HL-60 (cell line): ENCODE measurements at regions not wholly inside any gene's neighbourhood (a gene's known extent, or its start where the extent isn't known, plus 50 kb on each side); places are given as distances from the start of the nearest gene placed in this dataset.

ENCODE experiments used
- TF ChIP-seq, protein P1 (sequence below): IDR thresholded peaks from one replicate; pipeline ENCODE4 v1.5.1; 2011; ENCODE audit warnings: low read length, control low read depth, inconsistent platforms; ENCODE audit not compliant: insufficient read depth
- TF ChIP-seq, protein P2 (sequence below): IDR thresholded peaks from 2 replicates; pipeline ENCODE4 v1.6.1; 2012; ENCODE audit warnings: low read depth; ENCODE audit not compliant: insufficient replicate concordance

DNA sequence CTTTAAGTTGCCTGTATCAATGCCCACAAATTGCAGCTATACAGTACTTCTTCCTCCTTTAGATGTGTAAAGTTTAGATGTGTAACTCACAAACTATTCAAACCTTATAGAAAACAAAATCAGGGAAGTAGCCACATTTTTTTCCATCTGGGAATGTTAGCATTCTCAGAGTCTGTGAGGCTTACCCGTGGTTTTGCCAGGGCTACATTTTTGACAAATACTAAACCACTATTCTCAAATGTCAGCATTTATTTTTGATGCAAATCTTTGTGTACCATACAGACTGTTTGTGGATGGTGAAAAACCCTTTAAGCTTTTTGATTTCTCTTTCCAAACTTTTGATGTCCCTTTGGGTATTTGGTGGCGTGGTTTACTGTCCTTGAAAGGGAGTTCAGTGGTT is 216.4 kb downstream of the POSTN start:
- TF ChIP-seq, protein P1, sequence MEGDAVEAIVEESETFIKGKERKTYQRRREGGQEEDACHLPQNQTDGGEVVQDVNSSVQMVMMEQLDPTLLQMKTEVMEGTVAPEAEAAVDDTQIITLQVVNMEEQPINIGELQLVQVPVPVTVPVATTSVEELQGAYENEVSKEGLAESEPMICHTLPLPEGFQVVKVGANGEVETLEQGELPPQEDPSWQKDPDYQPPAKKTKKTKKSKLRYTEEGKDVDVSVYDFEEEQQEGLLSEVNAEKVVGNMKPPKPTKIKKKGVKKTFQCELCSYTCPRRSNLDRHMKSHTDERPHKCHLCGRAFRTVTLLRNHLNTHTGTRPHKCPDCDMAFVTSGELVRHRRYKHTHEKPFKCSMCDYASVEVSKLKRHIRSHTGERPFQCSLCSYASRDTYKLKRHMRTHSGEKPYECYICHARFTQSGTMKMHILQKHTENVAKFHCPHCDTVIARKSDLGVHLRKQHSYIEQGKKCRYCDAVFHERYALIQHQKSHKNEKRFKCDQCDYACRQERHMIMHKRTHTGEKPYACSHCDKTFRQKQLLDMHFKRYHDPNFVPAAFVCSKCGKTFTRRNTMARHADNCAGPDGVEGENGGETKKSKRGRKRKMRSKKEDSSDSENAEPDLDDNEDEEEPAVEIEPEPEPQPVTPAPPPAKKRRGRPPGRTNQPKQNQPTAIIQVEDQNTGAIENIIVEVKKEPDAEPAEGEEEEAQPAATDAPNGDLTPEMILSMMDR, result no peak
- TF ChIP-seq, protein P2, sequence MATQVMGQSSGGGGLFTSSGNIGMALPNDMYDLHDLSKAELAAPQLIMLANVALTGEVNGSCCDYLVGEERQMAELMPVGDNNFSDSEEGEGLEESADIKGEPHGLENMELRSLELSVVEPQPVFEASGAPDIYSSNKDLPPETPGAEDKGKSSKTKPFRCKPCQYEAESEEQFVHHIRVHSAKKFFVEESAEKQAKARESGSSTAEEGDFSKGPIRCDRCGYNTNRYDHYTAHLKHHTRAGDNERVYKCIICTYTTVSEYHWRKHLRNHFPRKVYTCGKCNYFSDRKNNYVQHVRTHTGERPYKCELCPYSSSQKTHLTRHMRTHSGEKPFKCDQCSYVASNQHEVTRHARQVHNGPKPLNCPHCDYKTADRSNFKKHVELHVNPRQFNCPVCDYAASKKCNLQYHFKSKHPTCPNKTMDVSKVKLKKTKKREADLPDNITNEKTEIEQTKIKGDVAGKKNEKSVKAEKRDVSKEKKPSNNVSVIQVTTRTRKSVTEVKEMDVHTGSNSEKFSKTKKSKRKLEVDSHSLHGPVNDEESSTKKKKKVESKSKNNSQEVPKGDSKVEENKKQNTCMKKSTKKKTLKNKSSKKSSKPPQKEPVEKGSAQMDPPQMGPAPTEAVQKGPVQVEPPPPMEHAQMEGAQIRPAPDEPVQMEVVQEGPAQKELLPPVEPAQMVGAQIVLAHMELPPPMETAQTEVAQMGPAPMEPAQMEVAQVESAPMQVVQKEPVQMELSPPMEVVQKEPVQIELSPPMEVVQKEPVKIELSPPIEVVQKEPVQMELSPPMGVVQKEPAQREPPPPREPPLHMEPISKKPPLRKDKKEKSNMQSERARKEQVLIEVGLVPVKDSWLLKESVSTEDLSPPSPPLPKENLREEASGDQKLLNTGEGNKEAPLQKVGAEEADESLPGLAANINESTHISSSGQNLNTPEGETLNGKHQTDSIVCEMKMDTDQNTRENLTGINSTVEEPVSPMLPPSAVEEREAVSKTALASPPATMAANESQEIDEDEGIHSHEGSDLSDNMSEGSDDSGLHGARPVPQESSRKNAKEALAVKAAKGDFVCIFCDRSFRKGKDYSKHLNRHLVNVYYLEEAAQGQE, result no peak
